HepG2 (cell line): ENCODE measurements at regions not wholly inside any gene's neighbourhood (a gene's known extent, or its start where the extent isn't known, plus 50 kb on each side); places are given as distances from the start of the nearest gene placed in this dataset.
A peak's percentile ranks its signal among the peaks of the same experiment; 100 is the strongest.

ENCODE experiments used
- ATAC-seq: fragments of 200-7000 bp; cut with Tn5 transposase; 3 replicates; pipeline ENCODE4 v1.9.1; 2020; ENCODE audit warnings: mild to moderate bottlenecking, moderate library complexity
- BruUV-seq: library from RNA; stranded (reverse); fragments of 400-500 nt; replicated peaks from 2 replicates; lab custom pipeline; 2021; lab: Mats Ljungman, UMichigan
- CTCF ChIA-PET: fragments of 300-600 bp; formaldehyde crosslinking; extraction: SDS; loops from one replicate; lab custom pipeline; 2021; ENCODE audit warnings: low total read pairs, inconsistent platforms, low intra/inter-chr PET ratio; lab: Yijun Ruan, JAX
- POLR2A ChIA-PET: fragments of 350-600 bp; sonication (Branson Sonifier 250); formaldehyde crosslinking; loops from one replicate; lab custom pipeline; 2020; ENCODE audit warnings: antibody characterized with exemption, inconsistent platforms; lab: Yijun Ruan, JAX
- DNase-seq: peaks from one replicate; pipeline ENCODE4 v3.0.0-alpha.2; 2015; ENCODE audit warnings: low spot score
- FAIRE-seq: peaks from 3 replicates; lab custom pipeline; 2011; peaks lifted over from hg19 to GRCh38; lab: Jason Lieb, UNC
- H2AFZ ChIP-seq: one replicate; pipeline ENCODE4 v1.6.1; 2011; ENCODE audit warnings: low read length, inconsistent platforms
- H3K27ac ChIP-seq: fragments of 300-600 bp; 3 replicates; pipeline ENCODE4 v1.8.0; 2011; ENCODE audit warnings: mixed run types, mild to moderate bottlenecking, mixed read lengths, low read length, inconsistent platforms; ENCODE audit not compliant: insufficient read depth; ENCODE audit errors: extremely low read length
- H3K27me3 ChIP-seq, 2 experiments: fragments of 200-600 bp in 1 of 2; 2 replicates in 1 of 2; 3 replicates in 1 of 2; pipeline versions ENCODE4 v1.6.0 to v1.8.0; 2011; ENCODE audit warnings: low read length in 2 of 2, mild to moderate bottlenecking in 2 of 2, moderate library complexity in 2 of 2, inconsistent platforms in 1 of 2; ENCODE audit not compliant: insufficient read depth in 2 of 2, control insufficient read depth in 1 of 2
- H3K36me3 ChIP-seq, 2 experiments: fragments of 200-600 bp in 1 of 2; replicated peaks in 1 of 2; 2 replicates in 1 of 2; 3 replicates in 1 of 2; pipeline versions ENCODE4 v1.5.1 to v1.8.0; 2011; ENCODE audit warnings: low read length in 2 of 2, inconsistent platforms in 1 of 2; ENCODE audit not compliant: insufficient read depth in 2 of 2, control insufficient read depth in 1 of 2
- H3K4me1 ChIP-seq: 2 replicates; pipeline ENCODE4 v1.5.1; 2012; ENCODE audit warnings: low read length, inconsistent platforms; ENCODE audit not compliant: insufficient read depth
- H3K4me2 ChIP-seq: 2 replicates; pipeline ENCODE4 v1.6.0; 2011; ENCODE audit warnings: low read depth, low read length, inconsistent platforms
- H3K4me3 ChIP-seq, 3 experiments: fragments of 200-600 bp in 1 of 3; sonication (generic), shearing (Covaris generic) in 1 of 3; replicated peaks in 1 of 3; 2 replicates each; pipeline ENCODE4 v1.5.1; 2011 to 2016; ENCODE audit warnings: low read length in 3 of 3, inconsistent platforms in 2 of 3, low read depth in 2 of 3, mild to moderate bottlenecking in 2 of 3, control low read depth in 1 of 3, mixed read lengths in 1 of 3; ENCODE audit not compliant: insufficient read depth in 1 of 3
- H3K79me2 ChIP-seq: one replicate; pipeline ENCODE4 v1.6.1; 2011; ENCODE audit warnings: low read length, inconsistent platforms; ENCODE audit not compliant: insufficient read depth
- H3K9ac ChIP-seq: 2 replicates; pipeline ENCODE4 v1.6.0; 2011; ENCODE audit warnings: mild to moderate bottlenecking, low read depth, low read length, inconsistent platforms; ENCODE audit not compliant: insufficient read depth
- H3K9me3 ChIP-seq: 2 replicates; pipeline ENCODE4 v1.5.1; 2012; ENCODE audit warnings: mild to moderate bottlenecking, low read length
- H4K20me1 ChIP-seq: 2 replicates; pipeline ENCODE4 v1.6.0; 2011; ENCODE audit warnings: inconsistent platforms, mild to moderate bottlenecking, low read length, moderate library complexity; ENCODE audit not compliant: insufficient read depth
- BRCA1 ChIP-seq: sonication (generic); formaldehyde crosslinking; IDR thresholded peaks from 2 replicates; pipeline ENCODE4 v1.4.0; 2020; ENCODE audit warnings: missing genetic modification reagents
- CCDC6 ChIP-seq: sonication (generic); formaldehyde crosslinking; IDR thresholded peaks from 2 replicates; pipeline ENCODE4 v1.8.1; 2022; ENCODE audit warnings: mild to moderate bottlenecking, missing genetic modification reagents, moderate library complexity
- ETV6 ChIP-seq: sonication (generic); formaldehyde crosslinking; conservative IDR thresholded peaks from 2 replicates; pipeline ENCODE4 v1.4.0; 2020; ENCODE audit warnings: missing genetic modification reagents
- HOXD1 ChIP-seq: sonication (generic); formaldehyde crosslinking; IDR thresholded peaks from 2 replicates; pipeline ENCODE4 v1.5.0; 2020; ENCODE audit warnings: missing genetic modification reagents
- KLF12 ChIP-seq: sonication (generic); formaldehyde crosslinking; IDR thresholded peaks from 2 replicates; pipeline ENCODE4 v1.4.0; 2020; ENCODE audit warnings: missing genetic modification reagents, borderline replicate concordance
- MAFF ChIP-seq: IDR thresholded peaks from 2 replicates; pipeline ENCODE4 v1.6.1; 2011; ENCODE audit warnings: low read depth, low read length, improper control_type of control experiment
- MAFK ChIP-seq, 2 experiments: IDR thresholded peaks in 1 of 2; conservative IDR thresholded peaks in 1 of 2; 2 replicates each; pipeline ENCODE4 v1.6.1; 2011; ENCODE audit warnings: improper control_type of control experiment in 2 of 2, low read length in 2 of 2
- NFE2L2 ChIP-seq: fragments of 150-350 bp; IDR thresholded peaks from 2 replicates; pipeline ENCODE4 v1.6.1; 2014; ENCODE audit warnings: low read length
- RXRA ChIP-seq: sonication (generic); formaldehyde crosslinking; IDR thresholded peaks from 2 replicates; pipeline ENCODE4 v1.5.1; 2020; ENCODE audit warnings: missing genetic modification reagents
- SAFB2 ChIP-seq: sonication (generic); formaldehyde crosslinking; IDR thresholded peaks from 2 replicates; pipeline ENCODE4 v1.5.1; 2020; ENCODE audit warnings: missing genetic modification reagents, low read depth, mild to moderate bottlenecking, borderline replicate concordance
- SIN3B ChIP-seq: fragments of 150-350 bp; IDR thresholded peaks from 2 replicates; pipeline ENCODE4 v1.6.1; 2014; ENCODE audit warnings: low read length
- SP140L ChIP-seq: sonication (generic); formaldehyde crosslinking; IDR thresholded peaks from 2 replicates; pipeline ENCODE4 v1.4.0; 2020; ENCODE audit warnings: missing genetic modification reagents, borderline replicate concordance
- ZNF33A ChIP-seq: sonication (generic); formaldehyde crosslinking; IDR thresholded peaks from 2 replicates; pipeline ENCODE4 v1.5.1; 2020; ENCODE audit warnings: missing genetic modification reagents, mild to moderate bottlenecking, moderate library complexity, borderline replicate concordance
- ZNF431 ChIP-seq: sonication (generic); formaldehyde crosslinking; IDR thresholded peaks from 2 replicates; pipeline ENCODE4 v1.9.0; 2022; ENCODE audit warnings: missing genetic modification reagents, low read depth, mild to moderate bottlenecking, borderline replicate concordance
- ZNF44 ChIP-seq: sonication (generic); formaldehyde crosslinking; IDR thresholded peaks from 2 replicates; pipeline ENCODE4 v1.5.1; 2020; ENCODE audit warnings: mild to moderate bottlenecking, missing genetic modification reagents
- ZSCAN20 ChIP-seq: sonication (generic); formaldehyde crosslinking; IDR thresholded peaks from 2 replicates; pipeline ENCODE4 v1.4.0; 2020; ENCODE audit warnings: missing genetic modification reagents, mild to moderate bottlenecking, borderline replicate concordance
- WGBS: methylation state at CpG from one replicate; pipeline ENCODE4 v1.1.6; 2017; ENCODE audit warnings: low lambda C conversion rate; 5-methylcytosine and 5-hydroxymethylcytosine counted together
- in situ Hi-C: cut with HindIII; loops from 2 replicates; pipeline ENCODE4 v1.10.0; 2017; ENCODE audit warnings: low pct_unique_long_range_greater_than_20kb; ENCODE audit not compliant: extremely low pct_ligation_motif_present
- intact Hi-C: fragments of 100-400 bp; cut with micrococcal nuclease; formaldehyde crosslinking; loops from one replicate; pipeline ENCODE4 v1.10.0; 2022; ENCODE audit not compliant: unreplicated experiment
- TF ChIP-seq, protein P1 (sequence below): sonication (generic); formaldehyde crosslinking; IDR thresholded peaks from 2 replicates; pipeline ENCODE4 v1.8.1; 2022; ENCODE audit warnings: mild to moderate bottlenecking, missing genetic modification reagents
- TF ChIP-seq, protein P2 (sequence below): IDR thresholded peaks from 2 replicates; pipeline ENCODE4 v1.6.1; 2018; ENCODE audit warnings: missing genetic modification reagents

- WGBS: 3% methylated on average over 4 of the region's 4 CpGs
- Histone ChIP-seq H3K36me3 (no peaks in the 10 kb centered on the region), H3K27me3 (peaks cover 0 to 18% of the 10 kb centered on the region in 2 experiments; a peak in 1 of 5 replicates), H3K79me2 (no peaks in the 10 kb centered on the region), H4K20me1 (no peaks in the 10 kb centered on the region; the same call in 1 of the 2 replicates), H3K4me3 (no peak overlapping the region), H2AFZ (no peak overlapping the region), H3K27ac (no peak overlapping the region), H3K4me2 (no peak overlapping the region), H3K4me1 (no peaks in the 10 kb centered on the region), H3K9me3 (no peaks in the 10 kb centered on the region), H3K9ac (no peak overlapping the region)
- ChIA-PET POLR2A (no interaction called here), CTCF (no interaction called here)
- in situ Hi-C loops (no loop called here), intact Hi-C loops (no loop called here)
- no peak for DNase-seq
- FAIRE-seq: no peak
- TF ChIP-seq RXRA (CRISPR knock-in tag): no peak
- peak; percentile 71 to 79 for TF ChIP-seq MAFK (conservative IDR thresholded peaks at IDR 0.05 in 1 of 2, IDR thresholded peaks at IDR 0.05 in 1 of 2; ENCODE audit: low read length in 2 of 2)
- peak; percentile 60 for TF ChIP-seq MAFF
- no peak for TF ChIP-seq SIN3B
- peak; percentile 77 for TF ChIP-seq NFE2L2
- BruUV-seq: no TSS peak
- no peak for ATAC-seq
Measured at GRCh38 chr15:69515508-69515907, 62.9 kb downstream of the RPLP1 start.

GRCh38 chr15:69515926-69516325, 63.3 kb downstream of the RPLP1 start:
- no peaks in the 10 kb centered on the region for H3K4me1 ChIP-seq
- H2AFZ ChIP-seq: no peak overlapping the region
- H3K79me2 ChIP-seq: no peaks in the 10 kb centered on the region
- ChIA-PET CTCF (no interaction called here), POLR2A (no interaction called here)
- no peaks in the 10 kb centered on the region for H3K36me3 ChIP-seq
- intact Hi-C loops (no loop called here), in situ Hi-C loops (no loop called here)
- no peak for FAIRE-seq
- WGBS: 12% methylated on average over 3 of the region's 3 CpGs
- H3K4me3 ChIP-seq: no peak overlapping the region
- no peaks in the 10 kb centered on the region for H3K9me3 ChIP-seq
- no TSS peak for BruUV-seq
- H3K9ac ChIP-seq: no peak overlapping the region
- DNase-seq: no peak
- no peaks in the 10 kb centered on the region; the same call in 1 of the 2 replicates for H4K20me1 ChIP-seq
- no peak overlapping the region for H3K4me2 ChIP-seq
- H3K27me3 ChIP-seq: peaks cover 0 to 21% of the 10 kb centered on the region in 2 experiments; a peak in 2 of 5 replicates
- H3K27ac ChIP-seq: no peak overlapping the region
- ATAC-seq: no peak
- TF ChIP-seq CCDC6 (CRISPR knock-in tag) (no peak), ZNF44 (CRISPR knock-in tag) (no peak), ZNF33A (CRISPR knock-in tag) (no peak), HOXD1 (no peak), SP140L (CRISPR knock-in tag) (no peak), SAFB2 (CRISPR knock-in tag) (no peak), BRCA1 (CRISPR knock-in tag) (no peak), ETV6 (CRISPR knock-in tag) (no peak), KLF12 (no peak), ZSCAN20 (no peak), ZNF431 (CRISPR knock-in tag) (no peak)
- TF ChIP-seq, protein P1, sequence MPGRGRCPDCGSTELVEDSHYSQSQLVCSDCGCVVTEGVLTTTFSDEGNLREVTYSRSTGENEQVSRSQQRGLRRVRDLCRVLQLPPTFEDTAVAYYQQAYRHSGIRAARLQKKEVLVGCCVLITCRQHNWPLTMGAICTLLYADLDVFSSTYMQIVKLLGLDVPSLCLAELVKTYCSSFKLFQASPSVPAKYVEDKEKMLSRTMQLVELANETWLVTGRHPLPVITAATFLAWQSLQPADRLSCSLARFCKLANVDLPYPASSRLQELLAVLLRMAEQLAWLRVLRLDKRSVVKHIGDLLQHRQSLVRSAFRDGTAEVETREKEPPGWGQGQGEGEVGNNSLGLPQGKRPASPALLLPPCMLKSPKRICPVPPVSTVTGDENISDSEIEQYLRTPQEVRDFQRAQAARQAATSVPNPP: no peak
- TF ChIP-seq, protein P2, sequence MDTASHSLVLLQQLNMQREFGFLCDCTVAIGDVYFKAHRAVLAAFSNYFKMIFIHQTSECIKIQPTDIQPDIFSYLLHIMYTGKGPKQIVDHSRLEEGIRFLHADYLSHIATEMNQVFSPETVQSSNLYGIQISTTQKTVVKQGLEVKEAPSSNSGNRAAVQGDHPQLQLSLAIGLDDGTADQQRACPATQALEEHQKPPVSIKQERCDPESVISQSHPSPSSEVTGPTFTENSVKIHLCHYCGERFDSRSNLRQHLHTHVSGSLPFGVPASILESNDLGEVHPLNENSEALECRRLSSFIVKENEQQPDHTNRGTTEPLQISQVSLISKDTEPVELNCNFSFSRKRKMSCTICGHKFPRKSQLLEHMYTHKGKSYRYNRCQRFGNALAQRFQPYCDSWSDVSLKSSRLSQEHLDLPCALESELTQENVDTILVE (CRISPR knock-in tag): no peak
